ENCODE measurements at regions not wholly inside any gene's neighbourhood (a gene's known extent, or its start where the extent isn't known, plus 50 kb on each side); places are given as distances from the start of the nearest gene placed in this dataset.

DNA sequence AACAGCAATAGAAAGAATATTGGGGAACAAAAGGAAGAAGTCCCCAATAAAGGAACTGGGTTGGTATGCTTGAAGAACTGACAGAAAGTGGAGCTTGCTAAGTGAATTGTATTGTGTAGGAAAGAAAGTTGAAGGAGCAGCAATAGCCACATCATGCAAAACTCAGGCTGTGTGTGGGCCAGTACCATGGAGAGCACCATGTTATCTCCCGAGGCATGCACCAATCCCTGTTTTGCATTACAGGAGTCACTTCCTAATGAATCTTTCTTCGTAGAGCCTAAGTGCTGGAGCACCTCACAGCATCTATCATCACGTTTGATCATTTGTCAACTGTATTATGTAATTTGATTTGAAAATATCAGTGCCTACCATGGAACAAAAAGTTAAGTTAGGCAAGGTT, 137.7 kb upstream of the NMUR2 start:
- TF ChIP-seq RFX5 (IDR thresholded peaks at IDR 0.05; ENCODE audit: low read depth, low read length) (no peak), CHD1 (IDR thresholded peaks at IDR 0.05; ENCODE audit: low read depth, low read length) (no peak)
- TF ChIP-seq, protein P1, sequence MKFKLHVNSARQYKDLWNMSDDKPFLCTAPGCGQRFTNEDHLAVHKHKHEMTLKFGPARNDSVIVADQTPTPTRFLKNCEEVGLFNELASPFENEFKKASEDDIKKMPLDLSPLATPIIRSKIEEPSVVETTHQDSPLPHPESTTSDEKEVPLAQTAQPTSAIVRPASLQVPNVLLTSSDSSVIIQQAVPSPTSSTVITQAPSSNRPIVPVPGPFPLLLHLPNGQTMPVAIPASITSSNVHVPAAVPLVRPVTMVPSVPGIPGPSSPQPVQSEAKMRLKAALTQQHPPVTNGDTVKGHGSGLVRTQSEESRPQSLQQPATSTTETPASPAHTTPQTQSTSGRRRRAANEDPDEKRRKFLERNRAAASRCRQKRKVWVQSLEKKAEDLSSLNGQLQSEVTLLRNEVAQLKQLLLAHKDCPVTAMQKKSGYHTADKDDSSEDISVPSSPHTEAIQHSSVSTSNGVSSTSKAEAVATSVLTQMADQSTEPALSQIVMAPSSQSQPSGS (IDR thresholded peaks at IDR 0.05; ENCODE audit: low read length), result no peak
